ENCODE measurements at regions not wholly inside any gene's neighbourhood (a gene's known extent, or its start where the extent isn't known, plus 50 kb on each side); places are given as distances from the start of the nearest gene placed in this dataset.

DNA sequence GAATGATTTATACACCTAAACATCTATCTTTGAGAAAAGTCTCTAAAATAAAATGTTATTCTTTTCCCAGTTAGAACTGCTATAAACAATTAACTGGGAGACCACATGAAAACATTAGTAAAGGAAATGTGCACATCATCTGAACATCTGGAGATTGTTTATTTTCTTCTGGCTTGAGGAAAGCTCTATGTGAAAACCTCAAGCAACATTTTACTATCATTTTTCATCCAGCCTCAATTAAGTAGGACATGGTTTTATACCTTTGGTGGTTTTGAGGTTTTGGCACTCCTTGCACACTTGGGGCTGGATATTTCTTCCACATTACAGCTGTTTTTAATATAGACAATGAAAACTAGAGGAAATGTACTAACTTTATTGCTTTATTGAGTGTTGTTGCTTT lies 609.5 kb upstream of the SLC8A1 start:
- TF ChIP-seq ZFX (IDR thresholded peaks at IDR 0.05): no peak
- TF ChIP-seq, protein P1, sequence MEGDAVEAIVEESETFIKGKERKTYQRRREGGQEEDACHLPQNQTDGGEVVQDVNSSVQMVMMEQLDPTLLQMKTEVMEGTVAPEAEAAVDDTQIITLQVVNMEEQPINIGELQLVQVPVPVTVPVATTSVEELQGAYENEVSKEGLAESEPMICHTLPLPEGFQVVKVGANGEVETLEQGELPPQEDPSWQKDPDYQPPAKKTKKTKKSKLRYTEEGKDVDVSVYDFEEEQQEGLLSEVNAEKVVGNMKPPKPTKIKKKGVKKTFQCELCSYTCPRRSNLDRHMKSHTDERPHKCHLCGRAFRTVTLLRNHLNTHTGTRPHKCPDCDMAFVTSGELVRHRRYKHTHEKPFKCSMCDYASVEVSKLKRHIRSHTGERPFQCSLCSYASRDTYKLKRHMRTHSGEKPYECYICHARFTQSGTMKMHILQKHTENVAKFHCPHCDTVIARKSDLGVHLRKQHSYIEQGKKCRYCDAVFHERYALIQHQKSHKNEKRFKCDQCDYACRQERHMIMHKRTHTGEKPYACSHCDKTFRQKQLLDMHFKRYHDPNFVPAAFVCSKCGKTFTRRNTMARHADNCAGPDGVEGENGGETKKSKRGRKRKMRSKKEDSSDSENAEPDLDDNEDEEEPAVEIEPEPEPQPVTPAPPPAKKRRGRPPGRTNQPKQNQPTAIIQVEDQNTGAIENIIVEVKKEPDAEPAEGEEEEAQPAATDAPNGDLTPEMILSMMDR (conservative IDR thresholded peaks at IDR 0.05): no peak
- no peak overlapping the region for H3K27ac ChIP-seq

DNA sequence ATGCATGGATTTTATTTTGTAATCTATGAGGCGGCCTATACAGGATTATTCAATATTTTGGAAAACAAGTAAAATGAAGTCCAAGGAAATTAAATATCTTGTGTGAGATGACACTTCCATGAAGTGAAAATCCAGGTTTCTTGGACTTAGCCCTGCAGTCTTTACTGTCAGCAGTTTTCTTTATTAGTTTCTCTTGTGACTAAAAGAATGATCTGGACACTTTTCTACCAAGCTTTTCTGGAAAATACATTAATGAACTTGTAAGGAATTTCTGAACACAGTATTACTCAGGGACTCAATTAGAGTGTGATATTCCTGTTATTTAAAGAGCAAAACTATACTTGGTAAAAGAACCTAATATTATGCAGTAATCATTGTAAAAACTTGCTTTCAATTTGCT lies 610.4 kb upstream of the SLC8A1 start:
- H3K27ac ChIP-seq: no peak overlapping the region
- TF ChIP-seq, protein P1 (conservative IDR thresholded peaks at IDR 0.05): no peak
- TF ChIP-seq ZFX (IDR thresholded peaks at IDR 0.05): no peak

DNA sequence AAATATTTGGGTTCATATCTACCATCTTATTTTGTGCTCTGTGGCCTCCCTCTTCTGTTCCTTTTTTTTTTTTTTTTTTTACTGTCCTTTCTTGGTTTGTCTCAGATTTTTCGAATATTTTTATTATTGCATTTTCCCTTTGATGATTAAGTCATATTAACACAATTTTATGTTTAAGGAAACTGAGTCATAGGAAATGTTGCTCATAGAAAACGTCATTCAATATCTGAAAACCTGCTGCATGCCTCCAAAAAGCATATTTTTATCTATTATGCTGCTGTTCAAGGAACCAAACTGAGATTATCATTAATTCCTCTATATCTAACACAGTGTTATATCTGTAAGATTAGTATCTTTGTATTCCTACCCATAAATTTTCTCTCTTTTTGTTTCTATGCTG lies 614.3 kb upstream of the SLC8A1 start:
- no peak for TF ChIP-seq ZFX (IDR thresholded peaks at IDR 0.05)
- TF ChIP-seq, protein P1 (conservative IDR thresholded peaks at IDR 0.05): no peak
- H3K27ac ChIP-seq: no peak overlapping the region

DNA sequence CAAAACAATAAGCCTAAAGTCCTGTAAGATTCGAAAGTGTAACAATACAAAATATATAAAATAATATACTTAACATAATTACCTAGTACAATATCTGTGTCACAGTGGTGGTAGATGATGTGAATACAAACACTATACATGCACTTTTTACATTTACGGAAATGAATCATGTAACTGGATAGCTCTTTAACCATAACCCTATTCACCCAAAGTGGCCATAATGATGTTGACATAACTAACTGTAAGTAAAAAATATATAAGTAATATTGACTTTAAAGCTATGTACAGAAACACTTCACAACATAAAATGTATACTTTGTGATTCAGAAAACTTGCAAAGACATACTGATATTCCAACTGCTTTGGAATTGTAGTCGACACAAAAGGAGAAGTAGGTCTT lies 616.9 kb upstream of the SLC8A1 start:
- no peak for TF ChIP-seq ZFX (IDR thresholded peaks at IDR 0.05)
- TF ChIP-seq, protein P1 (conservative IDR thresholded peaks at IDR 0.05): no peak
- H3K27ac ChIP-seq: no peak overlapping the region

DNA sequence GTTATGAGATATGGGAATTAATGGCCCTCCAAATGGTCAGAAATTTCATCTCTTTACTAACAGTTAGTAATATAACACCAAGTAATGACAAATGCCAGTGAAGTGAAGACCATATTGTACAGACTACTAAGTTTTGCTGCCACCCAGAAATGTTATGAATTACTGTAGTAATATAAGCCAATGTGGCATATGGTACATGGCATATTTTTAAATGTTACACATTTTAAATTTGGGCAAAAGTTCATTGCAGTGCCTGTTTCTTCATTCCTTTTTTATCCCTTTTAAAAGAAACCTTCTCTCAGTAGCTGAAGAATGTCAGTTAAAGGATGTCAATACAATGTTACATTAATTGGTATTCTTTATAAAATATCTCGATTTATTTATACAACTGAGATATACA lies 626.5 kb upstream of the SLC8A1 start:
- TF ChIP-seq, protein P1 (conservative IDR thresholded peaks at IDR 0.05): no peak
- TF ChIP-seq ZFX (IDR thresholded peaks at IDR 0.05): no peak
- H3K27ac ChIP-seq: no peak overlapping the region

DNA sequence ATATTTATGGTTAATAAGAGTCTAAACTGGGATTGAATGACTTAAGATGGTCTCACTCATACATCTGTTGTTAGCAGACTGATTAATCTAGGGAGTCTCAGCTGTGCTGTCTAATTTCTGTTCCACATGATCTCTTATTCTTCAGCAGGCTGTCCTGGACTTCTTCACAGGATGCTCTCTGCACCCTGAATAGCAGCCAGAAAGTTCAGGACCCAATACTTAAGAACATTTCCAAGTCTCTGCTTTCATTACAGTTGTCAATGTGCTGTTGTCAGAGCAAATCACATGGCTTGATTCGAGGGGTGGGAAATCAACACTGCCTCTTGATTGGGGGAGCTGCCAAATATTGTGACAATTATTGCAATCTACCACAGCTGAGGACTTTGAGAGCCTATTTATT lies 627.1 kb upstream of the SLC8A1 start:
- TF ChIP-seq, protein P1 (conservative IDR thresholded peaks at IDR 0.05): no peak
- no peak for TF ChIP-seq ZFX (IDR thresholded peaks at IDR 0.05)
- no peak overlapping the region for H3K27ac ChIP-seq

DNA sequence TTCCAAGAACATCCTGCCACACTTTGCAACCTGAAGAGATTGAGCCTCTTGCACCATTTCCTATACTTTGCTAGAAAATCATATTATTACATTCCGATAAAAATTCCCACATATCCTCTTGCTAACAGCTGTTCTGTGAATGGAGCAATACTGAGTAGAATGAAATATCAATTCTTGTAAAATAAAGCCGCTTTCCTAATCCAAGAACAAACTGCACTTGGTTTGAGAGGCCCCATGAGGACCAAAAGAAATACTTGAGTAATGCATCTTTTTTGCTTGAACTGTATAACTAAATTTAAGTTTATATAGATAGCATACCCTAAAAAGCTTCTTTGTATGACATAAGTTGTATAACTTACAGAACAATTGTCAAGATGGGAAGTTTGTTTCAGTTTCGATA lies 632.4 kb upstream of the SLC8A1 start:
- no peak for TF ChIP-seq ZFX (IDR thresholded peaks at IDR 0.05)
- TF ChIP-seq, protein P1 (conservative IDR thresholded peaks at IDR 0.05): no peak
- no peak overlapping the region for H3K27ac ChIP-seq
